Glutamatergic neuron (in vitro differentiated cells): ENCODE measurements at regions not wholly inside any gene's neighbourhood (a gene's known extent, or its start where the extent isn't known, plus 50 kb on each side); places are given as distances from the start of the nearest gene placed in this dataset.

ENCODE experiments used
- DNase-seq: peaks from one replicate; pipeline ENCODE4 v3.0.0; 2022
- H3K27ac Mint-ChIP-seq: one replicate; pipeline ENCODE4 v1.8.0; 2020; ENCODE audit warnings: mild to moderate bottlenecking, mixed read lengths, inconsistent platforms; ENCODE audit not compliant: unreplicated experiment
- H3K27me3 Mint-ChIP-seq: one replicate; pipeline ENCODE4 v1.8.0; 2020; ENCODE audit warnings: mild to moderate bottlenecking, moderate library complexity, mixed read lengths, inconsistent platforms; ENCODE audit not compliant: unreplicated experiment
- H3K36me3 Mint-ChIP-seq: one replicate; pipeline ENCODE4 v1.8.0; 2020; ENCODE audit warnings: mild to moderate bottlenecking, mixed read lengths, inconsistent platforms; ENCODE audit not compliant: unreplicated experiment
- H3K4me1 Mint-ChIP-seq: one replicate; pipeline ENCODE4 v1.8.0; 2020; ENCODE audit warnings: mild to moderate bottlenecking, low read depth, mixed read lengths, inconsistent platforms; ENCODE audit not compliant: unreplicated experiment
- H3K4me3 Mint-ChIP-seq: one replicate; pipeline ENCODE4 v1.8.0; 2020; ENCODE audit warnings: mild to moderate bottlenecking, mixed read lengths, inconsistent platforms; ENCODE audit not compliant: unreplicated experiment
- H3K9me3 Mint-ChIP-seq: one replicate; pipeline ENCODE4 v1.8.0; 2020; ENCODE audit warnings: mild to moderate bottlenecking, moderate library complexity, mixed read lengths, inconsistent platforms; ENCODE audit not compliant: unreplicated experiment
- TF ChIP-seq, protein P1 (sequence below): fragments of 200-600 bp; sonication (generic); IDR thresholded peaks from one replicate; pipeline ENCODE4 v1.5.0; 2021; ENCODE audit not compliant: partially characterized antibody, unreplicated experiment

DNA sequence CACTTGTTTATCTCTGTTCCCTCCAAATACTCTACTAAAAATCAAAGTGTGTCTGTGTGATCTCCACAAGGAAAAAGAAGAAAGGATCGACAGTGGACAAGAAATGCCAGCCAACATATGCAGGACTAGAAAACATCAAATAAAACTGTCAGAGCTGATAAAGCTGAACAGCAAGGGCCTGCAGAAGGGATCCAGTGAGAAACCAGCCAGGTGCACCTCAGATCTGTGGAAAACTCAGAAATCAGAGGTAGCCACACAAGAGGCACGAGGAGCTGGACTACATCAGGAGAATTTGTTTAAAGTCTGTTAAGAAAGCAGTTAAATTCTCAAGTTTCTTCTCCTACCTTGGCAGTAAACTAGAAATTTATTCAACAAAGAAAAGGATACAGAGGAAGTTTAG lies 135.2 kb downstream of the SUCLG1 start:
- Mint-ChIP-seq H3K4me1 (peaks cover 15% of the 10 kb centered on the region), H3K9me3 (peaks cover 4% of the 10 kb centered on the region), H3K27ac (no peak overlapping the region), H3K4me3 (no peak overlapping the region), H3K36me3 (no peaks in the 10 kb centered on the region), H3K27me3 (no peaks in the 10 kb centered on the region)
- no peak for DNase-seq
- TF ChIP-seq, protein P1, sequence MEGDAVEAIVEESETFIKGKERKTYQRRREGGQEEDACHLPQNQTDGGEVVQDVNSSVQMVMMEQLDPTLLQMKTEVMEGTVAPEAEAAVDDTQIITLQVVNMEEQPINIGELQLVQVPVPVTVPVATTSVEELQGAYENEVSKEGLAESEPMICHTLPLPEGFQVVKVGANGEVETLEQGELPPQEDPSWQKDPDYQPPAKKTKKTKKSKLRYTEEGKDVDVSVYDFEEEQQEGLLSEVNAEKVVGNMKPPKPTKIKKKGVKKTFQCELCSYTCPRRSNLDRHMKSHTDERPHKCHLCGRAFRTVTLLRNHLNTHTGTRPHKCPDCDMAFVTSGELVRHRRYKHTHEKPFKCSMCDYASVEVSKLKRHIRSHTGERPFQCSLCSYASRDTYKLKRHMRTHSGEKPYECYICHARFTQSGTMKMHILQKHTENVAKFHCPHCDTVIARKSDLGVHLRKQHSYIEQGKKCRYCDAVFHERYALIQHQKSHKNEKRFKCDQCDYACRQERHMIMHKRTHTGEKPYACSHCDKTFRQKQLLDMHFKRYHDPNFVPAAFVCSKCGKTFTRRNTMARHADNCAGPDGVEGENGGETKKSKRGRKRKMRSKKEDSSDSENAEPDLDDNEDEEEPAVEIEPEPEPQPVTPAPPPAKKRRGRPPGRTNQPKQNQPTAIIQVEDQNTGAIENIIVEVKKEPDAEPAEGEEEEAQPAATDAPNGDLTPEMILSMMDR = no peak

DNA sequence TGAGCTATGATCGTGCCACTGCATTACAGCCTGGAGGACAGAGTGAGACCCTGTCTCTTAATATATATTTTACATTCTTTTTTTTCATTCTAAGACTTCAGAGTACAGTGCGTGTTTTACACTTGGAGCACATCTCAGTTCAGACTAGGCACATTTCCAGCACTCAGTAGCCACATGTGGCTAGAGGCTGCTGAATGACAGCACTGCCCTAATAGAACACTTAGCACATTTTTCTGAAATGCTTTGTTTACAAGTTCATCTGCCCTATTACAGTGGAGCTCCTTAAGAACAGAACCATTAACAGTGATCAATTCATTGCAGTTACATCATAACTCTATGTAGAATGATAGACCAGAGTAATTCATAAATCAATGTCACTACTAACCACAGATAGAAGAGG lies 138.1 kb downstream of the SUCLG1 start:
- TF ChIP-seq, protein P1 = no peak
- Mint-ChIP-seq H3K27ac (no peak overlapping the region), H3K36me3 (no peaks in the 10 kb centered on the region), H3K9me3 (peaks cover 4% of the 10 kb centered on the region), H3K4me1 (peaks cover 22% of the 10 kb centered on the region), H3K4me3 (no peak overlapping the region), H3K27me3 (peaks cover 1% of the 10 kb centered on the region)
- DNase-seq = no peak

DNA sequence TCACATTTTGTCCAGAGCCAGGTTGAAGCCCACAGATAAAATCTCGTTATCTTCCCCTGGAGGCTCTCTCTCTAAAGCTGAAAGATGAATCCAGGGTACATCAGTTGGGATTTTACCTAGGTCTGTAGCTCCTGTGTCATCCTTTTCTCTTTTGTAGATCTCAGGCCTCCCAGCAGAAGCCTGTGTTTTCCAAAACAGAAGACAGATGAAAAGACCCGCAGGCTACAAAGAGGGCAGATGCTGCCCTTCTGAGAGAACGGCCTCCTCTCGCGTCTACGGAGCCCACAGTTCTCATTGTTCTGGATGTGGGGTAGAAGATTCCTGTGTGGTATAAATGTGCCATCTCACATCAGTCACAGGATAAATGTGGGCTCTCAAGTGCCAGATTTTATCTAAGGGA lies 139.5 kb downstream of the SUCLG1 start:
- peaks cover 2% of the 10 kb centered on the region for H3K9me3 Mint-ChIP-seq
- no peak for DNase-seq
- H3K27ac Mint-ChIP-seq = peak overlapping the region; percentile 83
- TF ChIP-seq, protein P1 = no peak
- peaks cover 1% of the 10 kb centered on the region for H3K27me3 Mint-ChIP-seq
- H3K4me3 Mint-ChIP-seq = no peak overlapping the region
- H3K36me3 Mint-ChIP-seq = no peaks in the 10 kb centered on the region
- peaks cover 24% of the 10 kb centered on the region for H3K4me1 Mint-ChIP-seq

DNA sequence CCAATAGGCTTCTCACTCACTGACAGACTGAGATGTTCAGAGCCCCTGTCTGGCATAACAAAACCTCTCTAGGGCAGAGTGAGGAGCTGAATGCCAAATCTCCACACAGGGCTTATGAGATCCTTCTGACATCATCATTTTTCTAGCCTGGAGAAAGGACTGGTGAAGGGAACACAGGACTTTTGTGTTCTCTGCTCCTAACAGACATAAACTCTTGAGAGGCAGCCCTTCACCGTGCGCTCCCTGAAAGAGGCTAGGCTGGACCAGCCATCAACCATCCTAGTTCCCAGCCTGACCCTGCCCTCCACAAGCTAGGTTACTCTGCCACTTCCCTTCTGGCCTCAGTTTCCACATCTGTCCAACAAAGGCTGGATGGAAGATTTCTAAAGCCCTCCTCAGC lies 141.9 kb downstream of the SUCLG1 start:
- Mint-ChIP-seq H3K36me3 (no peaks in the 10 kb centered on the region), H3K27me3 (peaks cover 1% of the 10 kb centered on the region), H3K4me3 (no peak overlapping the region), H3K9me3 (peaks cover 2% of the 10 kb centered on the region), H3K27ac (no peak overlapping the region), H3K4me1 (peaks cover 18% of the 10 kb centered on the region)
- no peak for DNase-seq
- TF ChIP-seq, protein P1 = no peak

DNA sequence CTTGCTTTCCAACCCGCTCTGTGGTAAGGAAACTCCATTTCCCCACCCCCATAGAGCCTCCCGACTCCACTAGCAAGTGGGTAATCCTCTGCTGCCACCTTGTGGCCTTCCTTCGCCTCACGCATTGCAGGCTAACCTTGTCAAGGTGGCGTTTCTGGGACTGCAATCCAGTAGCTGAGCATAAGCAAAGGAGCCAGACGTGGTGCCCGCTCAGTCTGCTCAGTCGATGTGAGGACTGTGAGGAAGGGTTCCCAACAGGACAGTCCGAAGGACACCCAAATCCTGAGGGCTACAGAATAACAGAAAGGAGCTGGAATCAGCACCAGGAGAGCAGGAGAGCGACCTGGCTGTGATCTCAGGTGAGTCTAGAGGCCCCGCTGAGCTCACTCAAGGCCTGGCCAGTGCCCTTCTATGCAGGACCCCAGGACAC lies 144.2 kb downstream of the SUCLG1 start:
- Mint-ChIP-seq H3K4me1 (peaks cover 12% of the 10 kb centered on the region), H3K36me3 (no peaks in the 10 kb centered on the region), H3K4me3 (no peak overlapping the region), H3K27me3 (peaks cover 1% of the 10 kb centered on the region), H3K9me3 (no peaks in the 10 kb centered on the region), H3K27ac (no peak overlapping the region)
- peak; percentile 95 for DNase-seq
- TF ChIP-seq, protein P1 = peak; percentile 86
